ENCODE measurements at regions not wholly inside any gene's neighbourhood (a gene's known extent, or its start where the extent isn't known, plus 50 kb on each side); places are given as distances from the start of the nearest gene placed in this dataset.

- Histone ChIP-seq H3K27me3 (ENCODE audit: insufficient read depth, low read length, poor library complexity, severe bottlenecking) (no peaks in the 10 kb centered on the region), H3F3A (ENCODE audit: low read depth) (no peaks in the 10 kb centered on the region), H4K20me1 (ENCODE audit: insufficient read depth, low read length, poor library complexity, severe bottlenecking) (no peaks in the 10 kb centered on the region), H3K4me3 (ENCODE audit: low read length, poor library complexity, severe bottlenecking) (no peak overlapping the region), H3K9ac (ENCODE audit: low read depth, low read length, poor library complexity, severe bottlenecking) (no peak overlapping the region), H3K9me2 (replicated peaks; ENCODE audit: low read depth, low read length) (no peaks in the 10 kb centered on the region), H3K36me3 (ENCODE audit: insufficient read depth, low read length) (no peaks in the 10 kb centered on the region), H3K79me2 (ENCODE audit: insufficient read depth, low read length) (no peaks in the 10 kb centered on the region), H2AFZ (ENCODE audit: low read length) (no peak overlapping the region), H3K9me3 (ENCODE audit: insufficient read depth, low read depth, low read length) (no peaks in the 10 kb centered on the region; the same call in 1 of the 2 replicates), H3K4me1 (ENCODE audit: insufficient read depth, low read length, poor library complexity, severe bottlenecking) (no peaks in the 10 kb centered on the region), H3K4me2 (ENCODE audit: low read depth, low read length, poor library complexity, severe bottlenecking) (no peak overlapping the region)
- TF ChIP-seq CTCF (conservative IDR thresholded peaks at IDR 0.05; ENCODE audit: low read length) (no peak), EZH2phosphoT487 (IDR thresholded peaks at IDR 0.05; ENCODE audit: borderline replicate concordance) (no peak)
Measured at GRCh38 chr2:4073026-4073569, 369.7 kb downstream of the DCDC2C start.

- Histone ChIP-seq H3K79me2 (ENCODE audit: insufficient read depth, low read length) (no peaks in the 10 kb centered on the region), H3K4me1 (ENCODE audit: insufficient read depth, low read length, poor library complexity, severe bottlenecking) (no peaks in the 10 kb centered on the region), H4K20me1 (ENCODE audit: insufficient read depth, low read length, poor library complexity, severe bottlenecking) (no peaks in the 10 kb centered on the region), H2AFZ (ENCODE audit: low read length) (no peak overlapping the region), H3F3A (ENCODE audit: low read depth) (no peaks in the 10 kb centered on the region), H3K9me2 (replicated peaks; ENCODE audit: low read depth, low read length) (no peaks in the 10 kb centered on the region), H3K9me3 (ENCODE audit: insufficient read depth, low read depth, low read length) (no peaks in the 10 kb centered on the region), H3K36me3 (ENCODE audit: insufficient read depth, low read length) (no peaks in the 10 kb centered on the region), H3K4me2 (ENCODE audit: low read depth, low read length, poor library complexity, severe bottlenecking) (no peak overlapping the region), H3K9ac (ENCODE audit: low read depth, low read length, poor library complexity, severe bottlenecking) (no peak overlapping the region), H3K27me3 (ENCODE audit: insufficient read depth, low read length, poor library complexity, severe bottlenecking) (no peaks in the 10 kb centered on the region), H3K4me3 (ENCODE audit: low read length, poor library complexity, severe bottlenecking) (no peak overlapping the region)
- no peak for TF ChIP-seq CTCF (conservative IDR thresholded peaks at IDR 0.05; ENCODE audit: low read length)
- TF ChIP-seq EZH2phosphoT487 (IDR thresholded peaks at IDR 0.05; ENCODE audit: borderline replicate concordance) = no peak
Measured at GRCh38 chr2:4077017-4077416, 373.6 kb downstream of the DCDC2C start.

- Histone ChIP-seq H3K9ac (ENCODE audit: low read depth, low read length, poor library complexity, severe bottlenecking) (no peak overlapping the region), H3K4me3 (ENCODE audit: low read length, poor library complexity, severe bottlenecking) (no peak overlapping the region), H3K9me2 (replicated peaks; ENCODE audit: low read depth, low read length) (no peaks in the 10 kb centered on the region), H3K79me2 (ENCODE audit: insufficient read depth, low read length) (no peaks in the 10 kb centered on the region), H4K20me1 (ENCODE audit: insufficient read depth, low read length, poor library complexity, severe bottlenecking) (no peaks in the 10 kb centered on the region), H3K4me2 (ENCODE audit: low read depth, low read length, poor library complexity, severe bottlenecking) (no peak overlapping the region), H2AFZ (ENCODE audit: low read length) (no peak overlapping the region), H3F3A (ENCODE audit: low read depth) (no peaks in the 10 kb centered on the region), H3K9me3 (ENCODE audit: insufficient read depth, low read depth, low read length) (no peaks in the 10 kb centered on the region), H3K36me3 (ENCODE audit: insufficient read depth, low read length) (no peaks in the 10 kb centered on the region), H3K4me1 (ENCODE audit: insufficient read depth, low read length, poor library complexity, severe bottlenecking) (no peaks in the 10 kb centered on the region), H3K27me3 (ENCODE audit: insufficient read depth, low read length, poor library complexity, severe bottlenecking) (no peaks in the 10 kb centered on the region)
- TF ChIP-seq EZH2phosphoT487 (IDR thresholded peaks at IDR 0.05; ENCODE audit: borderline replicate concordance) (no peak), CTCF (conservative IDR thresholded peaks at IDR 0.05; ENCODE audit: low read length) (no peak)
Measured at GRCh38 chr2:4085186-4085585, 381.8 kb downstream of the DCDC2C start.
